GM12878 (cell line): ENCODE measurements at regions not wholly inside any gene's neighbourhood (a gene's known extent, or its start where the extent isn't known, plus 50 kb on each side); places are given as distances from the start of the nearest gene placed in this dataset.

ENCODE experiments used
- ATAC-seq: fragments of 200-7000 bp; cut with Tn5 transposase; 3 replicates; pipeline ENCODE4 v1.9.1; 2020; ENCODE audit warnings: mild to moderate bottlenecking, moderate library complexity
- BruUV-seq: library from RNA; stranded (reverse); fragments of 400-500 nt; replicated peaks from 2 replicates; lab custom pipeline; 2021; lab: Mats Ljungman, UMichigan
- CTCF ChIA-PET: fragments of 300-600 bp; sonication (Branson Sonifier 250); formaldehyde crosslinking; extraction: SDS; loops from one replicate; lab custom pipeline; 2021; ENCODE audit warnings: inconsistent platforms; lab: Yijun Ruan, JAX
- POLR2A ChIA-PET: fragments of 350-600 bp; formaldehyde crosslinking; extraction: SDS; loops from one replicate; lab custom pipeline; 2021; ENCODE audit warnings: inconsistent platforms; lab: Charles Lee
- RAD21 ChIA-PET: fragments of 300-600 bp; sonication (Branson Sonifier 250); formaldehyde crosslinking; loops from one replicate; lab custom pipeline; 2023; ENCODE audit warnings: antibody characterized with exemption; ENCODE audit not compliant: unreplicated experiment; lab: Charles Lee
- SMC1A ChIA-PET: fragments of 300-600 bp; sonication (Branson Sonifier 250); formaldehyde crosslinking; loops from one replicate; lab custom pipeline; 2023; ENCODE audit not compliant: unreplicated experiment, uncharacterized antibody; lab: Charles Lee
- DNase-seq: peaks from one replicate; pipeline ENCODE4 v3.0.0-alpha.2; 2011; ENCODE audit warnings: low read depth, low spot score
- FAIRE-seq: peaks from 3 replicates; lab custom pipeline; 2011; peaks lifted over from hg19 to GRCh38; lab: Jason Lieb, UNC
- H2AFZ ChIP-seq: 2 replicates; pipeline ENCODE4 v1.6.0; 2011; ENCODE audit warnings: low read depth, low read length, control low read depth; ENCODE audit not compliant: control insufficient read depth
- H3K27ac ChIP-seq: 2 replicates; pipeline ENCODE4 v1.5.1; 2011; ENCODE audit warnings: control low read depth; ENCODE audit not compliant: control insufficient read depth, insufficient read depth
- H3K27me3 ChIP-seq, 2 experiments: replicated peaks in 1 of 2; 2 replicates each; pipeline versions ENCODE4 v1.6.0 to v1.6.1; 2011; ENCODE audit warnings: low read length in 1 of 2; ENCODE audit not compliant: control insufficient read depth in 2 of 2, insufficient read depth in 2 of 2
- H3K36me3 ChIP-seq, 2 experiments: 2 replicates each; pipeline ENCODE4 v1.5.1; 2011; ENCODE audit warnings: low read length in 1 of 2; ENCODE audit not compliant: control insufficient read depth in 2 of 2, insufficient read depth in 2 of 2
- H3K4me1 ChIP-seq: 2 replicates; pipeline ENCODE4 v1.6.1; 2011; ENCODE audit warnings: mild to moderate bottlenecking, low read length, moderate library complexity, mixed read lengths; ENCODE audit not compliant: control insufficient read depth, insufficient read depth
- H3K4me2 ChIP-seq: 2 replicates; pipeline ENCODE4 v1.6.0; 2011; ENCODE audit warnings: control low read depth; ENCODE audit not compliant: control insufficient read depth, insufficient read depth
- H3K4me3 ChIP-seq: fragments of 200-600 bp; sonication (generic); 2 replicates; pipeline ENCODE4 v1.5.1; 2016
- H3K79me2 ChIP-seq: 2 replicates; pipeline ENCODE4 v1.6.0; 2011; ENCODE audit warnings: low read length; ENCODE audit not compliant: control insufficient read depth, insufficient read depth
- H3K9ac ChIP-seq: 2 replicates; pipeline ENCODE4 v1.8.0; 2011; ENCODE audit warnings: low read length, control low read depth, mixed read lengths; ENCODE audit not compliant: control insufficient read depth, insufficient read depth
- H3K9me3 ChIP-seq: replicated peaks from 3 replicates; pipeline ENCODE4 v1.5.1; 2011; ENCODE audit warnings: mild to moderate bottlenecking, low read length; ENCODE audit not compliant: control insufficient read depth, insufficient read depth
- H4K20me1 ChIP-seq: 2 replicates; pipeline ENCODE4 v1.6.0; 2011; ENCODE audit not compliant: control insufficient read depth, insufficient read depth
- SUPT20H ChIP-seq: IDR thresholded peaks from 2 replicates; pipeline ENCODE4 v1.6.1; 2011; ENCODE audit warnings: low read depth, mild to moderate bottlenecking, low read length, moderate library complexity, borderline replicate concordance; ENCODE audit not compliant: control insufficient read depth
- WGBS: methylation state at CpG from one replicate; pipeline ENCODE4 v1.1.6; 2016; ENCODE audit warnings: low lambda C conversion rate; ENCODE audit not compliant: insufficient replicate concordance, insufficient coverage; ENCODE audit errors: missing lambda C conversion rate; 5-methylcytosine and 5-hydroxymethylcytosine counted together
- in situ Hi-C: fragments of 300-500 bp; cut with MboI; formaldehyde crosslinking; loops from 9 replicates; pipeline ENCODE4 v1.14.3; 2018; ENCODE audit warnings: mixed read lengths
- intact Hi-C: fragments of 100-400 bp; cut with micrococcal nuclease; formaldehyde crosslinking; loops from one replicate; pipeline ENCODE4 v1.14.2; 2022; ENCODE audit not compliant: unreplicated experiment
- TF ChIP-seq, protein P1 (sequence below), 3 experiments: IDR thresholded peaks in 2 of 3; conservative IDR thresholded peaks in 1 of 3; 2 replicates each; pipeline ENCODE4 v1.5.1; 2011; ENCODE audit warnings: low read depth in 3 of 3, low read length in 3 of 3, mild to moderate bottlenecking in 3 of 3, control low read depth in 2 of 3, moderate library complexity in 2 of 3, inconsistent platforms in 1 of 3, mixed read lengths in 1 of 3; ENCODE audit not compliant: control insufficient read depth in 2 of 3, insufficient read depth in 1 of 3; ENCODE audit errors: extremely low read depth in 1 of 3
- TF ChIP-seq, protein P2 (sequence below): IDR thresholded peaks from 2 replicates; pipeline ENCODE4 v1.6.1; 2012; ENCODE audit warnings: low read depth, low read length, improper control_type of control experiment

DNA sequence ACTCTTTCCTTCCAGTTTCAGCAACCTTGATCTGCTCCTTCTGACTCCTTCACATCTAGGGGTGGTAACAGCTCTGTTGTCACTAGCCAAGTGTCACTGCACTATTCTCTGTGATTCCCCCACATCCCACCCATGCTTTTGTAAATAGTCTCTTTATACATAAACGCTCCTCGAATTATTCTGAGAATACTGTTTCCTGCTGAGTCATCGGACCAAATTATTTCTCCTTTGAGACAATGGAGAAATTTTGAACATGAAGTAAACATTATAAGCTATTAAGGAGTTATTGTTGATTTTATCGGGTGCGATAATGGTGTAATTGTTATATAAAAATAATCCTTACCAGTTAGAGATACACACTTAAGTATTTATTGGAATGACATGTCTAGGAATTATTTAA lies 245.1 kb upstream of the RPS6KA3 start:
- H3K79me2 ChIP-seq, result no peaks in the 10 kb centered on the region
- no peak for TF ChIP-seq SUPT20H
- TF ChIP-seq, protein P1, sequence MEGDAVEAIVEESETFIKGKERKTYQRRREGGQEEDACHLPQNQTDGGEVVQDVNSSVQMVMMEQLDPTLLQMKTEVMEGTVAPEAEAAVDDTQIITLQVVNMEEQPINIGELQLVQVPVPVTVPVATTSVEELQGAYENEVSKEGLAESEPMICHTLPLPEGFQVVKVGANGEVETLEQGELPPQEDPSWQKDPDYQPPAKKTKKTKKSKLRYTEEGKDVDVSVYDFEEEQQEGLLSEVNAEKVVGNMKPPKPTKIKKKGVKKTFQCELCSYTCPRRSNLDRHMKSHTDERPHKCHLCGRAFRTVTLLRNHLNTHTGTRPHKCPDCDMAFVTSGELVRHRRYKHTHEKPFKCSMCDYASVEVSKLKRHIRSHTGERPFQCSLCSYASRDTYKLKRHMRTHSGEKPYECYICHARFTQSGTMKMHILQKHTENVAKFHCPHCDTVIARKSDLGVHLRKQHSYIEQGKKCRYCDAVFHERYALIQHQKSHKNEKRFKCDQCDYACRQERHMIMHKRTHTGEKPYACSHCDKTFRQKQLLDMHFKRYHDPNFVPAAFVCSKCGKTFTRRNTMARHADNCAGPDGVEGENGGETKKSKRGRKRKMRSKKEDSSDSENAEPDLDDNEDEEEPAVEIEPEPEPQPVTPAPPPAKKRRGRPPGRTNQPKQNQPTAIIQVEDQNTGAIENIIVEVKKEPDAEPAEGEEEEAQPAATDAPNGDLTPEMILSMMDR (IDR thresholded peaks at IDR 0.05 in 2 of 3, conservative IDR thresholded peaks at IDR 0.05 in 1 of 3; ENCODE audit: control insufficient read depth in 2 of 3, extremely low read depth in 1 of 3, insufficient read depth in 1 of 3, low read depth in 3 of 3, low read length in 3 of 3), result no peak
- TF ChIP-seq, protein P2, sequence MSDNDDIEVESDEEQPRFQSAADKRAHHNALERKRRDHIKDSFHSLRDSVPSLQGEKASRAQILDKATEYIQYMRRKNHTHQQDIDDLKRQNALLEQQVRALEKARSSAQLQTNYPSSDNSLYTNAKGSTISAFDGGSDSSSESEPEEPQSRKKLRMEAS, result no peak
- TF ChIP-seq, all 136 proteins: peak for 0
- Histone ChIP-seq H3K36me3 (no peaks in the 10 kb centered on the region), H3K9ac (no peak overlapping the region), H3K4me1 (peaks cover 14% of the 10 kb centered on the region; the same call in 1 of the 2 replicates), H2AFZ (no peak overlapping the region), H3K27me3 (no peaks in the 10 kb centered on the region; a peak in 1 of 4 replicates), H3K9me3 (no peaks in the 10 kb centered on the region; the same call in 2 of the 3 replicates), H4K20me1 (no peaks in the 10 kb centered on the region), H3K27ac (no peak overlapping the region), H3K4me2 (no peak overlapping the region), H3K4me3 (no peak overlapping the region)
- in situ Hi-C loops, result no loop called here
- ChIA-PET RAD21 (no interaction called here), POLR2A (no interaction called here), CTCF (no interaction called here), SMC1A (interaction anchor here (0.9 kb wide), 1 partner anchor 9 kb away, joined by 3 read pairs; no protein-coding TSS in a partner anchor)
- no TSS peak for BruUV-seq
- ATAC-seq (no peak), DNase-seq (no peak), FAIRE-seq (no peak)
- WGBS, result 79% methylated on average over 5 of the region's 5 CpGs
- intact Hi-C loops, result no loop called here
